GF-D8 (cell line): ENCODE measurements at regions not wholly inside any gene's neighbourhood (a gene's known extent, or its start where the extent isn't known, plus 50 kb on each side); places are given as distances from the start of the nearest gene placed in this dataset.

Source experiments
- DNase-seq: peaks from one replicate; lab custom pipeline; 2025; lab: John Stamatoyannopoulos, UW

DNA sequence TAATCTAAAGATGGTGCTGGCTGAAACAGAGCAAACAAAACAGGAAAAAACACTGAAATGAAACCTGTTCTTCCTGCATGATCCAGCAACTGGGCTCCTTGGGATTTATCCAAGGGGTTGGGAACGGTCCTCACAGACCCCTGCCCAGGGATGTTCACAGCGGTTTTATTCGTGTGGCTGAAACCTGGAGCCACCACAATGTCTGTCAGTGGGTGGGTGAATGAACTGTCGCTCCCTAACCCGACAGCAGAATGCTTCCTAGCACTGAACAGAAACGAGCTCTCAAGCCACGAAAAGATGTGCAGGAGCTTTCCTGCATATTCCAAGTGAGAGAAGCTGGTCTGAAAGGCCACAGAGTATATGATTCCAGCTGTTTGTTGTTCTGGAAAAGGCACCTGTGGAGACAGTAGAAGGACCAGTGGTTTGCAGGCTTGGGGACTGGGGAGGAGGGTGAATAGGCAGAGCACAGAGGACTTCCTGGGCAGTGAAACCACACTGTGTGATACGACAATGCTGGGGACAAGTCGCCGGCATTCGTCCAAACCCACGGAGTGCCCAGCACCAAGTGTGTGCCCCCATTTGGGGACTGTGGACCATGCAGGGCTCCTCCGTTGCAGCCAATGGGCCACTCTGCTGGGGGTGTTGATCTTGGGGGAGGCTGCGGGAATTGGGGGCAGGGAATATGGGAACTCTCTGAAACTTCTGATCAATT is 73.9 kb downstream of the TEX29 start:
- DNase-seq = no peak

DNA sequence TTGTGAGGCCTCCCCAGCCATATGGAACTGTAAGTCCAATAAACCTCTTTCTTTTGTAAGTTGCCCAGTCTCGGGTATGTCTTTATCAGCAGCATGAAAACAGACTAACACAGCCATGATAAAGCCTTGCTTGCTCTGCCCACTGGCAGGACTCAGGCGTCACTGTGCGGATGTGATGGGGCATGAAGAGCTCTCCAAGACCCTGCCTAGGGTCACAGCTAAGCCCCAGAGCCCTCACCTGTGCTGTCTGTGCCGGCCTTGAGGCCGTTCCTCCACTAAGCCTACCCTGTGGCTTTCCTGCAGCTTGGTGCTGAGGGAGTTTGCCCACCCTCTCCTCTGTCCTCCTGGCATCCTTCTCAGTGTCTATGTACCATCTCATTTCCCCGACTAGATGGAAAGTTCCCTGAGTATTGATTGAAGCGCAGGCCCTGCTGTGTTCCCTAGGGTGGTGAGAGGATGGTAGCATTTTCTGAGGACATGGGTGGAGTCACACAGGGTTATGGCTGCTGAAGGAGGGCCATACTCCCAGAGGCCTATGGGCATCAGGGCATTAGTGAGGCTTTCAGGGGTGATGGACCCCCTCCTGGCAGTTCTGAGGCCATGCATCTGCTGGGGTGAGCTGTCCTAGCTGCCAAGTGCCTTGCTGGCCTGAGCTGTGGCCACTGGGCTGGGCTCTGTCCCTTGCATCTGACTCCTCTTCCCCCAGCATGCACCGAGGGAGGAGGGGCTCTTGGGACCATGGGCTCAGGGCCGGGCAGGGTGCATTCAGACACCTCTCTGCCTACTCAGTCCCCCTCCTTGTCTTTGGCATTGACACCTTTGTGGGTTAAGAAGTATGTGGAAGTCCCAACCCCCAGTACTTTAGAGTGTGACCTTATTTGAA is 75.3 kb downstream of the TEX29 start:
- no peak for DNase-seq

DNA sequence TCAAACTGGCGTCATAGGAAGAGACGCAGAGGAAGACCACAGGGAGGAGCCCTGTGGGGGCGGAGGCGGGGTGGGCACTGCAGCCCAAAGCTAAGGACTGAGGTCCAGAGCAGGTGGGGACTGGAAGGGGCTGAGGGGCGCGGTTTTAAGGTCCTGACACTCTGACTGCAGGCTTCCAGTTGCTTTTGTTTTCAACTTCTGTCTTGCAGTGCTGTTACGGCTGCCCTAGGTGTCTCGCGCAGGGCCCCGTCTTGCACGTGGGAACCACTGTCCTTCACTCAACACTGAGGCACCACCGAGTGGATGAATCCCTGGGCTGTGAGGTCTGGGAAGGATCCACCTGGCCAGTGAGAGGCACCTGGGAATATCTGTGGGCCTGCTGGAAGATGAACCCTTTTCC is 76.0 kb downstream of the TEX29 start:
- no peak for DNase-seq

DNA sequence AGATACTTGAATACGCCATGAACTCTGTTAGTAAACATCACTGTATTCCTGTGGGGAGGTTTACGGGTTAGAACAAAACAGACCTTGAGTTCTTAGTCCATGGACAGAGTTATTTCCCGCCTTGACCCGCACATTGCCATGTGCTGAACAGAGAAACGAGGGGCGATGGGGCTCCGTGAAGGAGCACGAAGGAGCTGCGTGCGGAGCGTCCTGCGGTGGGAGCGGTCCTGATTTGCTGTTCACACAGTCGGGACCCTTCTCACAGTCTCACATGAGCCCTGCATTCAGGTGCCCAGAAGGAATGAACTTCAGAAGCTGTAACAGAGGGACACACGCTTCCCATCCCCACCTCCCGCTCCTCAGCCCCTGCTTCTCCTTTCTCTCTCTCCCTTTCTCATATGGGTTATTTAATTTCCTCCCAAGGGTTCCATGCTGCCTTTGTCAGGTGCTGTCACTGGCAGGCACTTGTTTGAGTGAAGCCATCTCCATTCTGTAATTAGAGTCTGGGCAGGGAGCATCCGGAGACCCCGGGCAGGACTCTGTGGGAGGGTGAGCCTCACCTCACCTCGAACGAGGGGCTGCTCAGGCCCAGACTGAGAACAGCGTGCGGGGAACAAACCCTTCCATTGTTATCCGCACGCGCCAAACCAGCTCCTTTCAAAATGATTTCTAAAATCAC is 76.9 kb downstream of the TEX29 start:
- no peak for DNase-seq

DNA sequence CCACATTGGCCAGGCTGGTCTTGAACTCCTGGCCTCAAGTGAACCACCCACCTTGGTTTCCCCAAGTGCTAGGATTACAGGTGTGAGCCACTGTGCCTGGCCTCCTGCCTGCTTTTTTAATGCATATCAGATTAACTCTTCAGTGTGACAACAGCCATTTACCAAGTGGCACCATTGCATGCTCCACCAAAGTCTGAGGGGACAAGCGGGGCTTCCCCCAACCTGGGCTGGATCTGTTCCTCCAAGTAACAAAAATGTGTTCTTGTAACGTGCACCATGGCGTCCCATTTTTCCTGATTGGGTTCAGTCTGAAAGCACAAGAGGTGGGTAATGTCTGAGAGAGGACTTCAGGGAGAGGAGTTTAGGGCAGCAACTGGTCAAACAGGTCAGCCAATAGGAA is 77.8 kb downstream of the TEX29 start:
- no peak for DNase-seq

DNA sequence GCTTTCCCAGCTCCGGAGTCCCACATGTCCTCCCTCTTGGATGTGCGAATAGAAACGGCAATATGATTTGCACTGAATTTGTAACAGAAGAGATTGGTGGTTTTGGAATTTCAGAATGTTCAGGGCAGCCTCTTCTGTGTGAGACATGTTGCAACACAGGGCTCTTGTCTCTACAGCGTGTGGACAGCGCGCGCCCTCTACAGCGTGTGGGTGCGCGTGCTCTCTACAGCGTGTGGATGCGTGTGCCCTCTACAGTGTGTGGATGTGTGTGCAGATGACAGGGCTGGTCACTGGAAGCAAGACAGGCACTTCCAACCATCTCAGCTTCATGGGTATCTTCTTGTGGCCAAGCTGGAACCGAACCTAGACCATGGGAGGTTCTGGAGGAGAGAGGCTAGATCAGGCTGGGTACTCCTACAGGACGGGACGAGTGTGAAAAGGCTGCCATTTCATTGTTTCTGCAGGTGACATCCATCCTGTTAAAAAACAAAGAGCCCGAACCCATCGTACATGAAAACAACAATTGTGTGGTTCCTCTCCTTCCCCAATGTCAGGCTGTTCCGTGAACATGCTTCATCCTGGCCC is 78.4 kb downstream of the TEX29 start:
- no peak for DNase-seq

DNA sequence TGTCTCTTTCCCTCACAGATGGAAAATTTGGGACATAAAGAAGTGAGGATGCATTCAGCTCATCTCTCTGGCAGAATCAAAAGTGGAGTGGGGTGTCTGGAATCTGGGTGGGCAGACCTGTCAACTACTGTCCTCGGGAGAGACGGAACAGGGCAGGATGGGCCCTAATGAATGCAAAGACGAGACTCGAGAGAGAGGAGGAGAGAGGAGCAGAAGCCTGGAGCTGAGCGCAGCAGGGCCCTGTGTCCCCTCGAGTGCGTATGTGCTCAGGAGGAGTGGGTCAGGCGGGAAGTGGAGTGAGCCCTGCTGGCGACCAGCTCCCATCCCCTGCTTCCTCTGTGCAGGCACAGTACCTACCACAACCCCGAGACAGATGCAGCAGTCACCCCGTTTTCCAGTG is 78.9 kb downstream of the TEX29 start:
- DNase-seq = no peak

DNA sequence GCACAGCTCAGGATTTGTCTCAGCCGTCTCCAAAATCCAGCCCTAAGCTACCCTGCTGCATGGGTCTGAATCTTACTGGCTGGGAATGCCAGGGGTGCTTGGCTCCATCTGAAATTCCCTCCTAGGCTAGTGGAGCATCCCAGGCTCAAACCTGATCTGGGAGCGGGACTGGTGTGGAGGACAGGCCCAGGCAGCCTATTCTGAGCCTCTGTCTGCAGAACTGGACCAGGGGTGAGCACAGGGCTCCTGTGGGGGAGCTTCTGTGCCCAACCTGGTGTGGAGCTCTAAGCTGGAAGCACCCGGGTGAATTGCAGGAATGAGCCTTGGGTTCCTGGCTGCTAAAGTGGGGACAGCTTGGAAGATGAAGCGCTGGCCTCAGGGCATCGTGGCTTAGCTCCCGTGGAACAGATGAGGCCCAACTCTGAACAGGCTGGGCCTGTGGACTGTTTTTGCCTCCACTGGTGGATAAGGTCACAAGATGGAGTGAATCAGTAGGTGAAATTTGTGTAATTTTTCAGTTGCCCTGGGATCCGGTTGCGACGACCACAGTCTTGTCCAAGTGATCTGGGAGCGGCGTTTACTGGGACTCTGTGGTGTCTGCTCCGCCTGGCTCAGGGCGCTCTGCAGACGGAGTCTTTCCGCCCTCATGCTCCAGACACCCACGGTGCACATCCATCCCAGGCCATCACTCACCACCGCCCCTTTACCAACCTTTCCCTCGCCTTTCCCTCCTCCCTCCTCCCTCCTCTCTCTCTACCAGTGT is 79.5 kb downstream of the TEX29 start:
- DNase-seq = no peak

DNA sequence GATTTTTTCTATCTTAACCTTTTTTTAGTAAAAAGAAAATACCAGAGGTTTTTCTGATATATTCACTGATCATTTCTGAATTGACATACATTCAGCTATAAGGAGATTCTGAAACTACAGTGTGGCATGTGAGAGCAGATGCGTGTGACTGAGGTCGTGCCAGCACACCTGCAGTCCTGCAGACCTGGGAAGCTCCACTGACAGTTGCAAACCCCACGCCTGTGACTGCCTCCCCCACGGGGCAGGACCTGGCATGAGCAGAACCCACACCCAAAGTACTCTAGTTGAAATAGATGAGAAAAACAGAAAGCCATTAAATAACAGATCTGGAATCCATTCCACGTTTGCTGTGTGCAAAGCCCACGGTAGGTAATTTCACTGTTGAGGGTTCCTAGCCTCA is 80.7 kb downstream of the TEX29 start:
- DNase-seq = no peak

DNA sequence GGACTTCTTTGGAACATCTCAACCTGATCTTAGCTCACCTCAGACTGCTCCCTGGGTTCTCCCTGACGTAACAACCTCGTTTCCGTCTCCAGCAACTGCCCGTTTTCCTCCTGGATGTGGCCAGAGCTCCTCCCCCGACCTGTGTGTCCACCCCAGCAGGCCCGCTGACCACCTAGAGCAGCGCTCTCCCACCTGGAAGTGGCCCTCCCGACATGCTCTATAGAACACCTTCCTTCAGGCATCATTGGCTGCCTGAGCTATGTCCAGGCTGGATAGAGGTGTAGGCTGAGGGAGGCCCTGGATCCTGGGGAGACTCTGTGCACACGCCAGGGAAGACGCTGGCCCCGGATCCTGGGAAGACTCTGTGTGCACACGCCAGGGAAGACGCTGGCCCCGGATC is 81.3 kb downstream of the TEX29 start:
- no peak for DNase-seq

DNA sequence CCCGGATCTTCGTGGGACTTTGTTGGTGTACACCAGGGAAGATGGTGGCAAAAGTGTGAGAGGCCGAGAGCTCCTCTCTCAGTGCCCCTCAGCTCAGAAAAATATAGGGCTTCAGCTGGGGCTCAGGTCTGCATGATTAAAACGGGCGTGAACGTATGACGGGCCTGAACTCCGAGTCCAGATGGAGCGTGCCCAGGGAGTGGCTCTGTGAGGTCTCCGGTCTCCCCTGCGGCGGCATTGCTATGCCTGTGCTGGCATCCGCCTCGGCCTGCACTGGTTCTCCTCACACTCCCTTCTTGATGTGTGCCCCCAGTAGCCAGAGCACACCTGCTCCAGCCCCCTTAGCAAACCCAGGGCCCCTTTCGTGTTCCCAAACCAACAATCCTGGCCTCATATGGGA is 82.0 kb downstream of the TEX29 start:
- DNase-seq = no peak

DNA sequence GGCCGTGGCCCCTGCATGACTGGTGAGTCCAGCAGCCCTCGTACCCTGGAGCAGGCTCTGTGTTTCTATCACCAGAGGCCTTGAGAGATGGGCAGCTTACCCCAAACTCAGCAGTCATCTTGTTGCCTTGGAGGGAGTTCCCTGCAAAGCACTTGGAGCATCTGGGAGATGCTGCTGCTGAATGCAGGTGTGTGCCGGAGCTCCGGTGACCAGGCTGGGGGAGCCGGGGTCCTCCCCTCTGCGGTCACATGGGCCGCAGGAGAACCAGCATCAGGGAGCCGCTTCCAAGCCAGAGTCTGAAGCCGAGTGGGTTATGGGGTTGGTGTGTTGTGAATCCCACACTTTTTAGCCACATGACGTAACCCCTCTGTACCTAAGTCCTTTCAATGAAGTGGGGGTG is 82.8 kb downstream of the TEX29 start:
- no peak for DNase-seq

DNA sequence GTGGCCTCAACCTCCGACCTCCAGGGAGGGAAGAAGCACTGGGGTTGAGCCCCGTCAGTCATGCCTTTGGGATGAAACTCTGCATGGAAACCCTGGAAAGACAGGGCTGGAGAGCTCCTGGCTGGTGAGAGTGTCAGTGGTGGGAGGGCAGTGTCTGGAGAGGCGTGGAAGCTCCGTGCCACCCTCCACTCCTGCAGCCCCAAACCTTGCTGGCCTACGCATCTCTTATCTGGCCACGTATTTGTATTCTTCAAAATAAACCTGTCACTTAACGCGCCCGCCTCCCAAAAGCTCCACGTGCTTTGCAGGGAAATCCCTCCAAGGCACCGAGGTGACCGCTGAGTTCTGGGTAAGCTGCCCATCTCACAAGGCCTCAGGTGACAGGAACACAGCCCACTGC is 84.3 kb downstream of the TEX29 start:
- no peak for DNase-seq

DNA sequence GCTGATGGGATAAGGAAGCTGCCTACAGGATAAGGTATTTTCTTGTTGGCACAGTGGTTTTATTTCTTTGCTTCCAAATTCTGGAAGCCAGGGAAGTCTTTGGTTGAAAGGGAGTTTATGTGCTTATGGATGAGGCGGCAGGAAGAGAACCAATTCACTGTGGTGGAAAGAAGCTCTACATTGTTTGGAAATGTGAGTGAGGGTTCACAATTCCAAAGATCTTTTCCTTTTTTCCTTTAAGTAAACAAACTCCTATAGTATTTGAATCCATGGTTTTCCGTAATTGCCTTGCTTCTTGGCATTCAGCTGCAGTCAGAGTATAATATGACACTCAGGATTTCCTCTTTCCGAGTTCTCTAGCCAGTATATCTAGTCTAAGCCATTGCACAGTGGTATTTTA is 86.2 kb downstream of the TEX29 start:
- no peak for DNase-seq

DNA sequence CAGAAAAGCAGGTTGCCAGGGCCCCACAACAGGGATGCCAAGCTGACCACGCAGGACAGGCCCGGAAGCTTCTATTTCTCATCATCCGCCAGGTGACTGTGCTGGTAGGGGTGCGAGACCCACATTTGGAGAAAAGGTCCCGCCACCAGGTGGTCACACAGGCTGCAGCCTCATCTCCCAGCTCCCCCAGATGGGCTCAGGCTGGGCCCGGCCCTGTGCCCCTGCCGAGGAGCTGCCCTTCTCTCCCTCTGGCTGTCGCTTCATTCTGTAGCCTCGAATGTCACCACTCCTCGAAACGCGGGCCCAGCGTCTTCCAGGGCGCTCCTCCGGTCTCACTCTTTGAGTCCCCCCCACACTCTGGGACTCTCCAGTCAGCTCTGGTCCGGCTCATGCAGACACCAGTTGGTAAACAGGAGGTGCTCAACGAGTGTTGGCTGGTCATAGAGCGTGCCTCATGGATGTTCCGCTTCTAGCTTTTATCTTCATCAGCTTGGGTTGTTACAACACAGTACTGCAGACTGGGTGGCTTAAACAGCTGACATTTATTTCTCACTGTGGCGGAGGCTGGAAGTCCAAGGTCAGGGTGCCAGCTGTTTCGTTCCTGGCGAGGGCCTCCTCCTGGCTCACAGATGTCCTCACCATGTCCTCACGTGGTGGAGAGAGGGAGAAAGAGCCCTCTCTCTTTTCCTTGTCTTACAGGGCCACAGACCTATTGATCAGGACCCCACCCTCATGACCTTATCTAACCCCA is 87.1 kb downstream of the TEX29 start:
- no peak for DNase-seq

DNA sequence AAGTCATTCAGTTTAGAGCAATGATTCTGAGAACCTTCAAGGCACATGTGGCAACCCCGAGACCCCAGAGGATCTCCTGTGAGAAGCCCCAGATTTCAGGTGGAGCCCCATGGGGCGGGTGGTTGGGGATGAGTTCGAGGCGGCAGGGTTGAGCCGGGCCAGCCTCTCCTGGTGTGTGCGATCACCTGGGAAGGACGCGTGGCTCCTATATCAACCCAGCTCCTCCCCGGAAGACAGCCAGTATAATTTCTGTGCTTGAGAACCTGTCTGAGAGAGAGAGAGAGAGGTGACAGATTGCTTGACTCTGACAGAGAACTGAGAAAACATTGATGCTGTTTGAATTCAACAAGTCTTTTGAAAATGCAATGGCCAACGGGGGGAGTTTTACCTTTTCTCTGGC is 89.0 kb downstream of the TEX29 start:
- DNase-seq = no peak

DNA sequence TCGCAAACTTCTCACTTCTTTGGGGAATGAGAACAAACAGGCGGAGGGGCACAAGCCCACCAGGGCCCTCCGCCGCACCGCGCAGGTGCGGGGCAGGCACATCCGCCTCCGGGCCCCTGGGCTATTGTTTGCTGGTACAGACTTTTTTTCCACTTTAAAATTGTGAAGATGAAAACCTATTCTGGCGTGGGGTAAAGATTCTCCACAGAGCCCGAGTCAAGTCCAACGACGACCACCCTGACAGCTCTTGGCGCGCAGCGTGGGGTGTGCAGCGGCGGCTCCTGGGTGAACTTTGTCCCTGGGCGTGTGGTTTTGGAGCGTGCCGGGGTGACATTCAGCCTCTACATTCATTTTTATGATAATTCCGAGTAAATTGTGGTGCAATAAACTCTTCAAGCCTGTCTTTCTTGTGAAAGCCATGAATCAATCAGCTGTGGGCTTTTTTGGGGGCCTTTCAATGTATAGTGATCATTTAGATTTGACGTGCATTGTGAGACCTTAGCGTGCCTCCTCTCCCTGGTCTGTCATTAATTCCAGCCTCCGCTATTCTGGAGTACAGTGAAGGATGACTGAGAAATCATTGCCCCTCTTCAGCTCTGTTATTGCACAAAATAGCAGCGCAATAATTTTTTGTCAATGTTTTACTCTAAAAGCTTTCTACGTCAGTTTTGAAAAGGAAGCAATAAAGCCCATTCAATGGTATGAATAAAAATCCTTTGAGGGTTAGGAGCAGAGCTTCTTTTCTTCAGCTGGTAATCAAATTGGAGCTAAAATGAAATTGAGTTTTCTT is 90.0 kb downstream of the TEX29 start:
- DNase-seq = no peak

DNA sequence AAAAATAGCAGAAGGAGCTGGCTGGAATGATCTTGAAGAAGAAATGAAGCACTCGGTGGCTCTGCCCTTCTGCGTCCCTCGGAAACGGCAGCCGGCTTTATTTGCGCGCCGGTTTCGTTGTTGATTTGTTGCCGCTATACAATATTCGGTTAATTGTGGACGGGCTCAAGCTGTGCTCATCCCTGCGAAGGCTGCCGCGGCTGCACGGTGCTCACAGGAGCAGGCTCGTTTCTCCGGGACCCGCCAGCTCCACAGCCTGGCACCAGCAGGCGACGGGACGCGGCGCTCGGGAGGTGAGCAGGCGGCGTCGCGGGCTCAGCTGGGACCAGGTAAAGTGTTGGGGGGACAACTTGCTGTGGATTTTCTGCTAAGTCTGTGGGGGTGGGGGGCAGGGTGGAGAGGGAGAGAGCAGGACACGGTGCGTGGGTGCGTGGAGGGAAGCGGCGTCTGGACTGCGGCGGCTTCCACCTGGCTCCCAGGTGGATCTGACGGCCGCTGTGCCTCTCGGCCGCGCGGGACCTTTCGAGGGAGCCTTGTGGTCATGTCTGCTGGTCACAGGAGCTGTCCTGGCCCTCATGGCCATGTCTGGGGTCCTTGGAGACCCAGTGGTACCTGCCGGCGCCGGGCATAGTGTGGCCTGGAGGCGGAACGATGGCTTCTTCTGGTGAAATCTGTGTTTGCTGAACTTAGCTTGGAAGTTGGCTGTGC is 90.9 kb downstream of the TEX29 start:
- DNase-seq = no peak

DNA sequence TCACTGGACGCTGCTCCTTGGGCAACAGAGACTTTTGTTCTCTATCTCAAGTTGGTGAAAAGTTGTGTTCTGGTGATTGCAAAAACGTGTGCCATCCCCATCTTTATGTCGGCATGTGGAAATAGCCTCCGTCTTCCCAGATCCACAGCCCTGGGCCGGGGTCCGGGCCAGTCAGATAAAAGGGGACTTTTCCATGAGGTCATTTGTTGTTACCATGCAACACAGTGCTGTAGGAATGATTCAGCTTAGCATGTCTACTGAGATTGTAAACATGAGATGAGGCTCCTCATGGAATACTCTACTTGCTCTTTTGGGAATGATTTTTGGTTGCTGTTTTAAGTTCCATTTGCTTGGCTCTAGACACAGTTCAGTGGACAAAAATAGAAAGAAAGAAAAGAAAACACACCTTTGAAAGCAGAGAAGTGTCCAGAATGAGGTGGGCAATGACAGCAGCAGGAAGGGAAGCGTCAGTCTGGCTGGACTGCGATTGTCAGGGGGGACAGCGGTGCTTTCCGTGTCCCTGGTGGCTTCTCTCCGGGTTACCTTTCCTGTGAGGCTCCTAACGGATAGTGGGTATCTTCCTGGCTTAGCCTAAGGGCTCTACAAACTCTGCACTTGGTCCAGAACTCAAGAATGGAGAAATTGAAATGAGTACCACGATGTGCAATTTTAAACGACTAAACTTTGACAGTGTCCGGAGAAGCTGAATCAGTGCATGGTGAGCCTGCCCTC is 91.6 kb downstream of the TEX29 start:
- DNase-seq = no peak
